ENCODE measurements at regions not wholly inside any gene's neighbourhood (a gene's known extent, or its start where the extent isn't known, plus 50 kb on each side); places are given as distances from the start of the nearest gene placed in this dataset.

DNA sequence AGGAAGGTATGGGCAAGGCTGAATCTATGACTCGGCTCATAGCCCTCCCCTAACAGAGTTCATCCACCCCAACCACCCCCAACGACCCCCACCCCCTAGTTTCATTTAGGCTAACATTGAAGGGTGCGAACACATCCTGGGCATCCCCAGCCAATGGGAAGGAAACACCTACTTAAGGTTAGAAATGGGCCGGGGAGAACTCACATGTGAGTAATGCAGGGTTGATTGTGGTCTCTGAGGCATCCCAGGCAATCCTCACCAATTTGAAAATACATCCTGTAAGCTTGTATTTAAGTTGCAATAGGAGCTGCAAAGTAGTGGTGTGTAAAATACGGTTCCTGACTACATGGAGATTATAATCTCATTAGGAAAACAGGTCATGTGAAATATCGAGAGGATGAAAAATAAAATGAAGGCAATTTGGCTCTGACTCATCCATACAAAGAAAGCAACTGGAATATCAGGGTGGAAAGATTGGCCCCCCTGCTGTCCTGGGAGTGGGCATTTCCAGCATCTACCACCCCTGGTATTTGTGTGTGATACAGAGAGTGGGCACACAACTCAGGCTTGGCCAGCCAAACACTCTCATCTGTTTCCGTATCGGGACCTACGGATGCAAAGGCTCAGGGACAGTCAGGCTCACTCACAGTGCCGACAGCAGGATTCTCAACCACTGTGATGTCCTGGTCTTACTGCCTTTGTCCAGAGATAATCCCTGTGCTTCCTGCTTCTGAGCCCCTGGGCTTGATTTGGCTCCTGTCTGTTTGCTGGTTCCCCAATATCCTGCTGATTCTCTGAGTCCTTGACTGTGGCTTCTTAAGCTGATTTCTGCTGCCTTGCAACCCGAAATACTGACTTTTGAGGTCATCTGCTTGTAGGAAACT is 90.0 kb upstream of the NCKAP5 start:
- H2BK15ac ChIP-seq (ENCODE audit: low read depth, low read length) = 0 out of 3 replicates have a peak overlapping the region, but pooled peaks have one; percentile 32
- no peak overlapping the region for H2BK120ac ChIP-seq (ENCODE audit: low read depth, low read length)
- H3K27me3 ChIP-seq (ENCODE audit: control insufficient read depth, insufficient read depth, low read length) = no peaks in the 10 kb centered on the region
- H4K20me1 ChIP-seq (ENCODE audit: insufficient read depth, low read length) = no peaks in the 10 kb centered on the region
- H3K4me2 ChIP-seq (ENCODE audit: low read depth, low read length) = no peak overlapping the region
- peak overlapping the region; percentile 4; the same call in 1 of the 2 replicates for H4K5ac ChIP-seq (ENCODE audit: low read depth, low read length)
- no peaks in the 10 kb centered on the region for H3K36me3 ChIP-seq (ENCODE audit: control insufficient read depth, insufficient read depth, low read length)
- no peak overlapping the region for H2AK9ac ChIP-seq (replicated peaks; ENCODE audit: low read depth, low read length, poor library complexity)
- no peaks in the 10 kb centered on the region; the same call in 1 of the 2 replicates for H3K9me1 ChIP-seq (ENCODE audit: insufficient read depth, low read length)
- no peak overlapping the region for H2BK20ac ChIP-seq (ENCODE audit: low read depth, low read length)
- H3K4me3 ChIP-seq (ENCODE audit: insufficient read depth, low read depth, low read length) = no peak overlapping the region
- H2AK5ac ChIP-seq (ENCODE audit: low read depth, low read length) = peak overlapping the region; percentile 3; the same call in 1 of the 2 replicates
- H2AFZ ChIP-seq (replicated peaks; ENCODE audit: low read length, poor library complexity) = peak overlapping the region; percentile 24
- H3K9ac ChIP-seq (ENCODE audit: low read depth, low read length) = no peak overlapping the region
- peak overlapping the region; percentile 45; the same call in 1 of the 2 replicates for H4K91ac ChIP-seq (ENCODE audit: insufficient read depth, low read depth, low read length)
- ChIA-PET CTCF (interaction anchor here (0.5 to 0.7 kb wide), 2 partner anchors 8 to 21 kb away, joined by 3 to 5 read pairs; no protein-coding TSS in a partner anchor), POLR2A (ENCODE audit: unreplicated experiment) (no interaction called here)
- H3K56ac ChIP-seq (ENCODE audit: extremely low read depth, insufficient read depth, low read length) = no peak overlapping the region
- intact Hi-C loops (cut with micrococcal nuclease) (no loop called here), dilution Hi-C loops (cut with HindIII; ENCODE audit: low sequenced_read_pairs, unreplicated experiment) (no loop called here), in situ Hi-C loops (cut with MboI; ENCODE audit: low sequenced_read_pairs) (no loop called here)
- BruUV-seq (replicated peaks) = no TSS peak
- no peak overlapping the region for H3K23ac ChIP-seq (ENCODE audit: low read depth, low read length)
- no peak for ATAC-seq (ENCODE audit: low read depth)
- H3K4me1 ChIP-seq (ENCODE audit: control insufficient read depth, insufficient read depth, low read length) = no peaks in the 10 kb centered on the region
- H3K14ac ChIP-seq (replicated peaks; ENCODE audit: low read depth, low read length) = peak overlapping the region; percentile 13; the same call in 1 of the 2 replicates
- H4K8ac ChIP-seq (ENCODE audit: low read depth in 2 of 2, low read length in 2 of 2) = no peak overlapping the region
- H3K27ac ChIP-seq (ENCODE audit: insufficient read depth, low read length) = no peak overlapping the region
- H2BK5ac ChIP-seq (ENCODE audit: low read depth, low read length, poor library complexity, severe bottlenecking) = no peak overlapping the region
- DNase-seq = peak; percentile 51
- 94% methylated on average over 4 of the region's 11 CpGs; no CpG with 5 or more reads in 1 of the 2 experiments for WGBS, 2 experiments (ENCODE audit: extremely low coverage in 2 of 2, insufficient read length in 1 of 2)
- no peaks in the 10 kb centered on the region for H3K9me3 ChIP-seq (ENCODE audit: control insufficient read depth, insufficient read depth, low read length)
- H3K18ac ChIP-seq (ENCODE audit: low read depth, low read length) = peak overlapping the region; percentile 41; the same call in 1 of the 2 replicates
- TF ChIP-seq FOS (IDR thresholded peaks at IDR 0.05; ENCODE audit: low read depth, low read length) = no peak
- no peak for TF ChIP-seq SMC3 (IDR thresholded peaks at IDR 0.05; ENCODE audit: low read depth, low read length)
- TF ChIP-seq, protein P1, sequence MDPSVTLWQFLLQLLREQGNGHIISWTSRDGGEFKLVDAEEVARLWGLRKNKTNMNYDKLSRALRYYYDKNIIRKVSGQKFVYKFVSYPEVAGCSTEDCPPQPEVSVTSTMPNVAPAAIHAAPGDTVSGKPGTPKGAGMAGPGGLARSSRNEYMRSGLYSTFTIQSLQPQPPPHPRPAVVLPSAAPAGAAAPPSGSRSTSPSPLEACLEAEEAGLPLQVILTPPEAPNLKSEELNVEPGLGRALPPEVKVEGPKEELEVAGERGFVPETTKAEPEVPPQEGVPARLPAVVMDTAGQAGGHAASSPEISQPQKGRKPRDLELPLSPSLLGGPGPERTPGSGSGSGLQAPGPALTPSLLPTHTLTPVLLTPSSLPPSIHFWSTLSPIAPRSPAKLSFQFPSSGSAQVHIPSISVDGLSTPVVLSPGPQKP (IDR thresholded peaks at IDR 0.05; ENCODE audit: borderline replicate concordance, low read depth, low read length) = no peak
- no peak for TF ChIP-seq RCOR1 (IDR thresholded peaks at IDR 0.05; ENCODE audit: insufficient replicate concordance, low read length)
- TF ChIP-seq NFE2L2 (IDR thresholded peaks at IDR 0.05; ENCODE audit: low read depth, low read length) = no peak
- TF ChIP-seq CHD1 (IDR thresholded peaks at IDR 0.05; ENCODE audit: low read depth, low read length) = no peak
- TF ChIP-seq MAZ (IDR thresholded peaks at IDR 0.05; ENCODE audit: borderline replicate concordance, low read depth, low read length) = no peak
- no peak for TF ChIP-seq RAD21 (IDR thresholded peaks at IDR 0.05; ENCODE audit: low read length)
- no peak for TF ChIP-seq BHLHE40 (IDR thresholded peaks at IDR 0.05; ENCODE audit: low read depth, low read length)
- TF ChIP-seq MAFK (IDR thresholded peaks at IDR 0.05; ENCODE audit: low read depth, low read length) = no peak
- TF ChIP-seq MXI1 (IDR thresholded peaks at IDR 0.05; ENCODE audit: borderline replicate concordance, low read depth, low read length) = no peak
- TF ChIP-seq, protein P2, sequence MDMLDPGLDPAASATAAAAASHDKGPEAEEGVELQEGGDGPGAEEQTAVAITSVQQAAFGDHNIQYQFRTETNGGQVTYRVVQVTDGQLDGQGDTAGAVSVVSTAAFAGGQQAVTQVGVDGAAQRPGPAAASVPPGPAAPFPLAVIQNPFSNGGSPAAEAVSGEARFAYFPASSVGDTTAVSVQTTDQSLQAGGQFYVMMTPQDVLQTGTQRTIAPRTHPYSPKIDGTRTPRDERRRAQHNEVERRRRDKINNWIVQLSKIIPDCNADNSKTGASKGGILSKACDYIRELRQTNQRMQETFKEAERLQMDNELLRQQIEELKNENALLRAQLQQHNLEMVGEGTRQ (IDR thresholded peaks at IDR 0.05; ENCODE audit: low read depth, low read length) = no peak
- TF ChIP-seq, protein P3, sequence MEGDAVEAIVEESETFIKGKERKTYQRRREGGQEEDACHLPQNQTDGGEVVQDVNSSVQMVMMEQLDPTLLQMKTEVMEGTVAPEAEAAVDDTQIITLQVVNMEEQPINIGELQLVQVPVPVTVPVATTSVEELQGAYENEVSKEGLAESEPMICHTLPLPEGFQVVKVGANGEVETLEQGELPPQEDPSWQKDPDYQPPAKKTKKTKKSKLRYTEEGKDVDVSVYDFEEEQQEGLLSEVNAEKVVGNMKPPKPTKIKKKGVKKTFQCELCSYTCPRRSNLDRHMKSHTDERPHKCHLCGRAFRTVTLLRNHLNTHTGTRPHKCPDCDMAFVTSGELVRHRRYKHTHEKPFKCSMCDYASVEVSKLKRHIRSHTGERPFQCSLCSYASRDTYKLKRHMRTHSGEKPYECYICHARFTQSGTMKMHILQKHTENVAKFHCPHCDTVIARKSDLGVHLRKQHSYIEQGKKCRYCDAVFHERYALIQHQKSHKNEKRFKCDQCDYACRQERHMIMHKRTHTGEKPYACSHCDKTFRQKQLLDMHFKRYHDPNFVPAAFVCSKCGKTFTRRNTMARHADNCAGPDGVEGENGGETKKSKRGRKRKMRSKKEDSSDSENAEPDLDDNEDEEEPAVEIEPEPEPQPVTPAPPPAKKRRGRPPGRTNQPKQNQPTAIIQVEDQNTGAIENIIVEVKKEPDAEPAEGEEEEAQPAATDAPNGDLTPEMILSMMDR (conservative IDR thresholded peaks at IDR 0.05; ENCODE audit: low read depth, low read length) = no peak
- peak overlapping the region; percentile 56; the same call in 1 of the 2 replicates for H3K4ac ChIP-seq (ENCODE audit: low read depth, low read length)
- no peaks in the 10 kb centered on the region for H3K79me1 ChIP-seq (ENCODE audit: low read depth in 1 of 2, low read length in 2 of 2)
